NT2/D1 (cell line): ENCODE measurements at regions not wholly inside any gene's neighbourhood (a gene's known extent, or its start where the extent isn't known, plus 50 kb on each side); places are given as distances from the start of the nearest gene placed in this dataset.
"Not testable (repeated sequence)": the region's sequence is repeated elsewhere in the genome, so short reads cannot be mapped to it uniquely, and the experiment has no call there.

Experiments used
- YY1 ChIP-seq: IDR thresholded peaks from 2 replicates; pipeline ENCODE4 v1.6.1; 2011; ENCODE audit not compliant: insufficient read length, insufficient read depth
- ZNF274 ChIP-seq: IDR thresholded peaks from 2 replicates; pipeline ENCODE4 v1.6.1; 2011; ENCODE audit warnings: mild to moderate bottlenecking, low read depth, low read length

DNA sequence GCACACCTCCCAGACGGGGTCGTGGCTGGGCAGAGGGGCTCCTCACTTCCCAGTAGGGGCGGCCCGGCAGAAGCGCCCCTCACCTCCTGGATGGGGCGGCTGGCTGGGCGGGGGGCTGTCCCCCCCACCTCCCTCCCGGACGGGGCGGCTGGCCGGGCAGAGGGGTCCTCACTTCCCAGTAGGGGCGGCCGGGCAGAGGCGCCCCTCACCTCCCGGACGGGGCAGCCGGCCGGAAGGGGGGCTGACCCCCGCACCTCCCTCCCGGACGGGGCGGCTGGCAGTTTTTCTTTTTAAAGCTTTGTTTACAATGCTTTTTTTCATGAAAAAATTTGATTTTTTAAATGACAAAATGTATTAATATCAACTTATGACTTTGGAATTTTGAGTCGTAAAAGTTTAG, 159.0 kb upstream of the ATP2B1 start:
- not testable (repeated sequence) for TF ChIP-seq ZNF274, YY1
